C4-2B (cell line): ENCODE measurements at regions not wholly inside any gene's neighbourhood (a gene's known extent, or its start where the extent isn't known, plus 50 kb on each side); places are given as distances from the start of the nearest gene placed in this dataset.

Experiments used
- CTCF ChIP-seq: fragments of 450-650 bp; conservative IDR thresholded peaks from 2 replicates; pipeline ENCODE4 v1.5.1; 2017; ENCODE audit warnings: mild to moderate bottlenecking
- ZFX ChIP-seq: fragments of 450-650 bp; IDR thresholded peaks from 2 replicates; pipeline ENCODE4 v1.6.1; 2017

- TF ChIP-seq CTCF (no peak), ZFX (no peak)
These were observed 52.7 kb upstream of the FZD7 start for GRCh38 chr2:201980946-201981345.
